ENCODE measurements at regions not wholly inside any gene's neighbourhood (a gene's known extent, or its start where the extent isn't known, plus 50 kb on each side); places are given as distances from the start of the nearest gene placed in this dataset.
"Not testable (repeated sequence)": the region's sequence is repeated elsewhere in the genome, so short reads cannot be mapped to it uniquely, and the experiment has no call there.

- not testable (repeated sequence) for DNase-seq (ENCODE audit: low read depth in 2 of 2)
Observed at GRCh38 chr5:2533848-2534247, 217.6 kb downstream of the IRX2 start.

DNA sequence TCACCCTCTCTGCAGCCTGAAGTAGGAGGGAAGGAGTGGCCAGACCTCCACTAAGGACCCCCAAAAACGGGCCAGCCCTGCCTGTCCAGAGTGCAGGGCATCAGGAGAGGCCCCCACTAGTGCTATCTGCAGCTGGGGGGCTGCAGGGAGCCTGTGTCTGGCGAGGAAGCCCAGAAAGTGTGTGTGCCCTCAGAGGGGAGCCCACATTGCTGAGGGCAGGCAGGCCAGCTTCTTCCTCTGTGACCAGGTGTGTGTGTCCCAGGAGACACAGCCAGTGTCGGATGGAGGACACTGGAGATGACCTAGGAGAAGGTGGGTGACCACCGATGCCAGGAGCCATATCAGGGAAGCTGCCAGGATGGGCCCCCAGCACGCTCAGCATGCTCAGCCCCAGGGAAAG is 218.7 kb downstream of the IRX2 start:
- DNase-seq (ENCODE audit: low read depth in 2 of 2) = no peak

GRCh38 chr5:2531318-2531717 is 220.2 kb downstream of the IRX2 start:
- DNase-seq (ENCODE audit: low read depth in 2 of 2) = no peak

DNA sequence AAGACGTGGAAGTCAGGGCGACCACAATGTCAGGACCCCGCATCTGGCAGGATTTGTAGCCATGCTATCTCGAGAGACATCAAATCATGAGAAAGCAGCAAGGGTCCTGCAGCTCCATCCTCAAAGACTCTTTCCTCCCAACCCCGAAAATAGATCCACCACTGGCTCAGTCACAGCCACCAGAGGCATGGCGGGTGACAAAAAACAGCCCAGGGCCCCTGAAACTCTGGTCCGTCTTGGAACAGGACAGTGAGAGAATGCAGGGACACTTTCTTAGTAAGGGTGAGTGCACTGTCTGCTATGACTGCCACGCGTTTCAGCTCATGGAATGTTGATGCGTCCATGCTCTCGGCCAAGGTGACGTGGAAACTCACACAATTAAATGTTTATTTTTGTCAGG is 220.9 kb downstream of the IRX2 start:
- DNase-seq (ENCODE audit: low read depth in 2 of 2) = no peak

- DNase-seq (ENCODE audit: low read depth in 2 of 2) = no peak
Observed at GRCh38 chr5:2529371-2530092, 221.9 kb downstream of the IRX2 start.

GRCh38 chr5:2525351-2525750 is 226.1 kb downstream of the IRX2 start:
- no peak for DNase-seq (ENCODE audit: low read depth in 2 of 2)

DNA sequence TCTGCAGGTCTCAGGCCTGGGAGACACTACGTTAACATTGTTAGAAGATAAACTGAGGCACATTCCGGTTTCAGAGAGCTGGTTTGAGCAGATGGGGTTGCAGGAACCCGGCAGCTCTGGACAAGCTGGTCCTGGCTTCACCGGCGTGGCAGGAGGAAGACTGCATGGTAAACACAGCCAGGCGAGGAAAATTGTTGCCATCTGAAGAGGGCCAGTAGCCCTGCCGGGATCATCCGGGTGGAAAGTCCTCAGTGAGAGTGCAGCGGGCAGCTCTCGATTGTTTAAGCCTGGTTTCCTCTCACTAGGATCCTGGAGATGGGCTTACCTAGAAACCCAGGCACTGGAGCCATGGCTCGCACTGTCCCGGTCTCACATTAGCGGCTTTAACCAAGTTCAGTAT is 226.9 kb downstream of the IRX2 start:
- no peak for DNase-seq (ENCODE audit: low read depth in 2 of 2)

- no peak for DNase-seq (ENCODE audit: low read depth in 2 of 2)
Observed at GRCh38 chr5:2523180-2523579, 228.3 kb downstream of the IRX2 start.

GRCh38 chr5:2522372-2522771 is 229.1 kb downstream of the IRX2 start:
- no peak for DNase-seq (ENCODE audit: low read depth in 2 of 2)

DNA sequence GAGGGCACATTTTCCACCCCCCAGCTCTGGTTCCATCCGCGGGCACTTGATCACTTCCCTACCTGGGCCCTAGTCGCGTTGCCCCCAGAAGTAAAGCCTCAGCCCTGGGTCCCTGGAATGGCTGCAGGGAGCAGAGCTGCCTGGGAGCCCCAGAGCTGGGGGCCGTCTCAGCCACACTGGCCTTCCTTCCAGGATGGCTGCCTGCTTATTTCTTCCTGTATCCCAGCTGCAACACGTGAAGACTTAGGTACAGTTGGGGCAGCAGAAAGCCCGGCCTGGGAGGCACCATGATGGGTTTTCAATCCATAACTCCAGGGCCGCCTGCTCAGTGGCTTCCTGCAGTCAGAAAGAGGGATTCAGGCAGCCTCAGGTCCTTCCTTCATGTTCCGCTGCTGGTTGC is 232.3 kb downstream of the IRX2 start:
- no peak for DNase-seq (ENCODE audit: low read depth in 2 of 2)

- DNase-seq (ENCODE audit: low read depth in 2 of 2) = no peak
Observed at GRCh38 chr5:2517451-2517850, 234.0 kb downstream of the IRX2 start.

GRCh38 chr5:2515180-2515764 is 236.2 kb downstream of the IRX2 start:
- DNase-seq (ENCODE audit: low read depth in 2 of 2) = no peak

DNA sequence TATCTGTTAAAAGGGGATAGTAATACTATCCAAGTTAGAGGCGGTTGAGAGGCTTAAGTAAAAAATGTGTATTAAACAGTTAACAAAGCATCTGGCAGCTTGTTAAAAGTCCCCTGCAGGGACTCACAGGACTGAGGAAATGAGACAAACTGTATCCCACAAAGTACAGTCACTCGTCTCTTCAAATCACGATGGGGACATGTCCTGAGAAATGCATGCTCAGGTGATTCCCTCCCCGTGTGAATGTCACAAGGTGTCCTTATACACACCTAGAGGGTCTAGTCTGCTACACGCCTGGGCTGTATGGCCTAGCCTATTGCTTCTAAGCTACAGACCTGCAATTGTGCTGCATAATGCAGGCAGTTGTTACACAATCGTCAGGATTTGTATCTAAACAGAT is 237.0 kb downstream of the IRX2 start:
- DNase-seq (ENCODE audit: low read depth in 2 of 2) = no peak

GRCh38 chr5:2511706-2512105 is 239.8 kb downstream of the IRX2 start:
- DNase-seq (ENCODE audit: low read depth in 2 of 2) = no peak

GRCh38 chr5:2511126-2511525 is 240.4 kb downstream of the IRX2 start:
- DNase-seq (ENCODE audit: low read depth in 2 of 2) = no peak

DNA sequence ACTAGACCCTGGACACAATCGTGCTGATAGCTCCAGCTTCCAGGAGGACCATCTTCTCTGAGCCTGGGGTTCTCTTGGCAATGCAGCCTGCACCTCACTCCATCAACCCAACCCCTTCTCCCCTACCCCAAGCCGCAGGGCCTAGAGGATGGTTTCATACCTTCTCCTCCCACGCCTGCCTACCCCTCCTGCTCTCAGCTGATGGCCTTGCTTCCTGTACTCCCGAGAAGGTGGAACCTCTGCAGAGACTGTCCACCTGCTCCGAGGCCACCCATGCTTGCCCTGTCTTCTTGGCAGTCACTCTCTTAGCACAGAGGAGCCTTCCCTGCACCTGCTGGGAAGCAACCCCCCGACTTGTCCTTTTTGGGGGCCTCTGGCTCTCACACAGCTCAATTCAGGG is 241.9 kb downstream of the IRX2 start:
- no peak for DNase-seq (ENCODE audit: low read depth in 2 of 2)

DNA sequence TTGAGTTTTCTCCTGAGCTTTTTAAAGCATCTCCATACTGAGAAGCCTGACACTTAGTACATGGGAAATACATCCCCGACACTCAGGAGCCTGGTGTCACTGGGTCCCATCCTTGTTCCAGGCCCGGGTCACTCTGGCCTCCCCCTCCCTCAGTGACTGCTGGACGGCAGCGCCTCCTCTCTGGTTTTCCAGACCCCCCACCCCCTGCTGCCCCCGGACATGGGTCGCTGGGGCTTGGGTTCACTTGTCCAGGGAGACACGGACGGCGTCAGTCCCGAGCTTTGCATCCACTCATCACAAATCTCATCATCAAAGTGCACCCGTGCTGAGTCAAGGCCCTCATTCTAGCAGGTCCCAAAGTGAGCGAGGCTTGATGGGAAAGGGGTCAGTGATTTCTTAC is 243.0 kb downstream of the IRX2 start:
- DNase-seq (ENCODE audit: low read depth in 2 of 2) = no peak

GRCh38 chr5:2507611-2508010 is 243.9 kb downstream of the IRX2 start:
- no peak for DNase-seq (ENCODE audit: low read depth in 2 of 2)

DNA sequence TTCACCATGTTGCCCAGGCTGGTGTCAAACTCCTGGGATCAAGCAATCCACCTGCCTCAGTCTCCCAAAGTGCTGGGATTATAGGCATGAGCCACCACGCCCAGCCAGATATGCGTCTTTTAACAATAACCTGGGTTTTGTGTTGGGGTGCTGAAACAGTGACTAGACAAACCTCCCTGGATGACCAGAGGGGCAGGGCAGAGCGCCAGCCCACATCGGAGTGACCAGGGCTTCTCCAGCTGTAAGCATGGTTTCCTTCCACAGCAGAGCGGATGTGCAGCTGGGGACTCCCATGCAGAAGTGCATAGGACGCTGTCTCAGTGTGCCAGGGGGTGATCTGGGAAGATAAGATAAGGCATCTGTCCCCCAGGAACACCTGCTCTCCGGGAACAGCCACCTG is 244.9 kb downstream of the IRX2 start:
- no peak for DNase-seq (ENCODE audit: low read depth in 2 of 2)

- no peak for DNase-seq (ENCODE audit: low read depth in 2 of 2)
Observed at GRCh38 chr5:2505217-2505616, 246.3 kb downstream of the IRX2 start.

GRCh38 chr5:2502970-2503594 is 248.4 kb downstream of the IRX2 start:
- no peak for DNase-seq (ENCODE audit: low read depth in 2 of 2)

GRCh38 chr5:2499917-2500316 is 251.6 kb downstream of the IRX2 start:
- DNase-seq (ENCODE audit: low read depth in 2 of 2) = no peak

- DNase-seq (ENCODE audit: low read depth in 2 of 2) = no peak
Observed at GRCh38 chr5:2496891-2497290, 254.6 kb downstream of the IRX2 start.

Data from dermis microvascular lymphatic vessel endothelial cell (primary cell).